OCI-LY3 (cell line): ENCODE measurements at regions not wholly inside any gene's neighbourhood (a gene's known extent, or its start where the extent isn't known, plus 50 kb on each side); places are given as distances from the start of the nearest gene placed in this dataset.
"Not testable (repeated sequence)": the region's sequence is repeated elsewhere in the genome, so short reads cannot be mapped to it uniquely, and the experiment has no call there.

ENCODE experiments used
- H2AFZ ChIP-seq: fragments of 200-600, 300-600 bp; shearing (Covaris generic); 2 replicates; pipeline ENCODE4 v1.6.0; 2014; ENCODE audit warnings: antibody characterized with exemption, low read depth, low read length
- H3K27ac ChIP-seq: fragments of 200-600, 300-600 bp; sonication (generic); 2 replicates; pipeline ENCODE4 v1.5.1; 2014; ENCODE audit warnings: mild to moderate bottlenecking, low read length, moderate library complexity, mixed read lengths
- H3K27me3 ChIP-seq: fragments of 200-600, 300-600 bp; sonication (generic); 2 replicates; pipeline ENCODE4 v1.6.1; 2014; ENCODE audit warnings: low read depth, low read length, mixed read lengths
- H3K36me3 ChIP-seq: fragments of 200-600, 300-600 bp; sonication (generic); replicated peaks from 2 replicates; pipeline ENCODE3; 2014; ENCODE audit warnings: low read depth, low read length, mixed read lengths
- H3K4me1 ChIP-seq: fragments of 300-600, 200-600 bp; sonication (generic); 2 replicates; pipeline ENCODE4 v1.6.1; 2014; ENCODE audit warnings: low read length, mixed read lengths
- H3K4me2 ChIP-seq: fragments of 200-600, 300-600 bp; sonication (generic); 2 replicates; pipeline ENCODE4 v1.6.1; 2014; ENCODE audit warnings: low read length, mixed read lengths
- H3K4me3 ChIP-seq: fragments of 300-600, 200-600 bp; sonication (generic); 2 replicates; pipeline ENCODE4 v1.5.1; 2014; ENCODE audit warnings: antibody characterized with exemption, mild to moderate bottlenecking, low read length, moderate library complexity
- H3K79me2 ChIP-seq: fragments of 300-600, 200-600 bp; shearing (Covaris generic); 2 replicates; pipeline ENCODE4 v1.6.1; 2014; ENCODE audit warnings: mild to moderate bottlenecking, low read length, mixed read lengths
- H3K9ac ChIP-seq: fragments of 300-600, 200-600 bp; shearing (Covaris generic); 2 replicates; pipeline ENCODE4 v1.6.0; 2014; ENCODE audit warnings: mild to moderate bottlenecking, low read length, moderate library complexity
- H3K9me3 ChIP-seq: fragments of 200-600, 300-600 bp; shearing (Covaris generic); 2 replicates; pipeline ENCODE4 v1.6.1; 2014; ENCODE audit warnings: low read length, mixed read lengths; ENCODE audit not compliant: insufficient read depth
- H4K20me1 ChIP-seq: fragments of 200-600, 300-600 bp; sonication (generic); 2 replicates; pipeline ENCODE4 v1.6.1; 2016; ENCODE audit warnings: low read length, mixed read lengths; ENCODE audit not compliant: insufficient read depth
- EZH2phosphoT487 ChIP-seq: fragments of 200-600 bp; shearing (Covaris generic); IDR thresholded peaks from 2 replicates; pipeline ENCODE4 v1.6.1; 2018; ENCODE audit warnings: antibody characterized with exemption, mixed run types, low read depth
- TF ChIP-seq, protein P1 (sequence below): fragments of 200-600, 300-600 bp; sonication (generic); IDR thresholded peaks from 2 replicates; pipeline ENCODE4 v1.5.1; 2014; ENCODE audit warnings: antibody characterized with exemption, low read length, low read depth

GRCh38 chr7:49487830-49488140 lies 285.7 kb upstream of the VWC2 start:
- Histone ChIP-seq H3K9me3 (no peaks in the 10 kb centered on the region), H3K36me3 (no peaks in the 10 kb centered on the region), H3K4me2 (no peak overlapping the region), H3K79me2 (no peaks in the 10 kb centered on the region), H3K27me3 (peaks cover 4% of the 10 kb centered on the region; the same call in 1 of the 2 replicates), H3K4me1 (no peaks in the 10 kb centered on the region), H3K9ac (no peak overlapping the region), H2AFZ (no peak overlapping the region), H4K20me1 (no peaks in the 10 kb centered on the region), H3K27ac (no peak overlapping the region), H3K4me3 (no peak overlapping the region)
- no peak for TF ChIP-seq EZH2phosphoT487
- TF ChIP-seq, protein P1, sequence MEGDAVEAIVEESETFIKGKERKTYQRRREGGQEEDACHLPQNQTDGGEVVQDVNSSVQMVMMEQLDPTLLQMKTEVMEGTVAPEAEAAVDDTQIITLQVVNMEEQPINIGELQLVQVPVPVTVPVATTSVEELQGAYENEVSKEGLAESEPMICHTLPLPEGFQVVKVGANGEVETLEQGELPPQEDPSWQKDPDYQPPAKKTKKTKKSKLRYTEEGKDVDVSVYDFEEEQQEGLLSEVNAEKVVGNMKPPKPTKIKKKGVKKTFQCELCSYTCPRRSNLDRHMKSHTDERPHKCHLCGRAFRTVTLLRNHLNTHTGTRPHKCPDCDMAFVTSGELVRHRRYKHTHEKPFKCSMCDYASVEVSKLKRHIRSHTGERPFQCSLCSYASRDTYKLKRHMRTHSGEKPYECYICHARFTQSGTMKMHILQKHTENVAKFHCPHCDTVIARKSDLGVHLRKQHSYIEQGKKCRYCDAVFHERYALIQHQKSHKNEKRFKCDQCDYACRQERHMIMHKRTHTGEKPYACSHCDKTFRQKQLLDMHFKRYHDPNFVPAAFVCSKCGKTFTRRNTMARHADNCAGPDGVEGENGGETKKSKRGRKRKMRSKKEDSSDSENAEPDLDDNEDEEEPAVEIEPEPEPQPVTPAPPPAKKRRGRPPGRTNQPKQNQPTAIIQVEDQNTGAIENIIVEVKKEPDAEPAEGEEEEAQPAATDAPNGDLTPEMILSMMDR, result no peak

DNA sequence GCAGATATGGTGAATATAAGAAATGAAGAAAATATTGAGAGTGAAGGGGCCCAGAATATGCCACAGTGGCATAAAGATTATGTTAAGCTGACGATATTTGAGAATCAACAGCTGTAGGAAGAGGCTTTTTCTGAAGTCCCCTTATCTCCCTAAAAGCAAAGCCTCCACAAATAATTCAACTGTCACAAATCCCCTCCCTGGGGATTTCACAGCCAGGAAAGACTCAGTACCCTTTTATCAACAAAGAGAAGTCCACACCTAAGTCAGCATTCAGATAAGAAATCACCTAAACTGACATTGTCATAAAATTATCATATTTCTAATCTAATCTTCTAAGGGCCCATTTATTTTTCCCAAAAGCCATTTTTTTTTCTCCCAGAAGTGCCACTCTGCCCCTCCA lies 284.9 kb upstream of the VWC2 start:
- no peak overlapping the region for H3K4me2 ChIP-seq
- H3K4me1 ChIP-seq, result no peaks in the 10 kb centered on the region
- H2AFZ ChIP-seq, result no peak overlapping the region
- peaks cover 4% of the 10 kb centered on the region; the same call in 1 of the 2 replicates for H3K27me3 ChIP-seq
- H3K4me3 ChIP-seq, result no peak overlapping the region
- H3K79me2 ChIP-seq, result no peaks in the 10 kb centered on the region
- no peak overlapping the region for H3K27ac ChIP-seq
- H4K20me1 ChIP-seq, result no peaks in the 10 kb centered on the region
- no peak overlapping the region for H3K9ac ChIP-seq
- H3K36me3 ChIP-seq, result no peaks in the 10 kb centered on the region
- no peak for TF ChIP-seq EZH2phosphoT487
- TF ChIP-seq, protein P1, result no peak
- H3K9me3 ChIP-seq, result no peaks in the 10 kb centered on the region

DNA sequence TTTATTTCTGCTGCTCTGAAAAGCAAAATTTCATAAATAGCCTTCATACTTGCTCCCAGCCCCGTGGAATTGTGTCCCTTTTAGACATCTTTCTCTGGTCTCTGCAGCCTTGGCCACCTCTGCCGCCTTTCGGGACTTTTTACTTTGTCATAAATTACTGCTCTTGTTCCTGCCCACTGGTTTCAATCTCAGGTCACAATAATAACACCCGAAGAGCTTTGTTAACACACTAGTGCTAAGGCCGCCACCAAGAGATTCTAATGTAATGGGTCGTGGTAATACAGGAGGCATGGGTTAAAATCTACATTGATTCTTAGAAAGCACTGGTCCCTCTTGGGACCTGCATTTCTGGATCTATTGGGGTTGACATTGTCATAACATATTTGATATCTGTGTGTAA lies 276.0 kb upstream of the VWC2 start:
- Histone ChIP-seq H3K27ac (no peak overlapping the region), H2AFZ (no peak overlapping the region), H3K4me1 (0 out of 2 replicates have a peak, but pooled peaks cover 3% of the 10 kb centered on the region), H3K4me3 (no peak overlapping the region), H3K79me2 (no peaks in the 10 kb centered on the region), H3K9me3 (no peaks in the 10 kb centered on the region), H3K9ac (no peak overlapping the region), H3K36me3 (no peaks in the 10 kb centered on the region), H3K4me2 (no peak overlapping the region), H4K20me1 (no peaks in the 10 kb centered on the region), H3K27me3 (0 out of 2 replicates have a peak, but pooled peaks cover 3% of the 10 kb centered on the region)
- TF ChIP-seq, protein P1, result no peak

DNA sequence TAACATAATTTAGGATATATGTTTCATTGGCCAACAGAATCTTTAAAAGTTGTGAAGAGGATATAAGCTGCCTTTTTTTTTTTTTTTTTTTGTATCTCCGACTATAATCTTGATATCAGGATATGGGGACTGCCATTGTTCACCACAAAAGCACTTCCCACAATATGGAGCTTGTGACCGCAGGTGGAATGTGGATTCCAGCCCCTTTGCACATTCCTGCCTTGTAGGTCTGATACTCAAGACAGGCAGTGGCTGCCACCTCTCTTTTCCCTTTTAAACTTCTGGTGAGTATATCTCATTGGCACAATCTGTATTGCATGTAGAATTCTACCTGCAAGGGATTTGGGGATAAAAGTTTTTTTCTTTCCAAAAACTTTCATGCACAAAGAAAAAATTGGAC lies 272.7 kb upstream of the VWC2 start:
- TF ChIP-seq EZH2phosphoT487, result no peak
- TF ChIP-seq, protein P1, result no peak
- H4K20me1 ChIP-seq, result no peaks in the 10 kb centered on the region

GRCh38 chr7:49507206-49507605 lies 266.2 kb upstream of the VWC2 start:
- H3K9ac ChIP-seq, H3K27ac ChIP-seq, H3K4me3 ChIP-seq, H3K36me3 ChIP-seq, H3K9me3 ChIP-seq, H4K20me1 ChIP-seq, H2AFZ ChIP-seq, H3K27me3 ChIP-seq, H3K4me1 ChIP-seq, H3K79me2 ChIP-seq, H3K4me2 ChIP-seq: not testable (repeated sequence)

More for the DNA sequence above, 272.7 kb upstream of the VWC2 start:
- no peak overlapping the region for H3K27ac ChIP-seq
- H3K27me3 ChIP-seq, result 0 out of 2 replicates have a peak, but pooled peaks cover 3% of the 10 kb centered on the region
- no peaks in the 10 kb centered on the region for H3K9me3 ChIP-seq
- no peak overlapping the region for H3K4me2 ChIP-seq
- 0 out of 2 replicates have a peak, but pooled peaks cover 3% of the 10 kb centered on the region for H3K4me1 ChIP-seq
- no peak overlapping the region for H3K4me3 ChIP-seq
- H3K9ac ChIP-seq, result no peak overlapping the region
- no peaks in the 10 kb centered on the region for H3K36me3 ChIP-seq
- no peaks in the 10 kb centered on the region for H3K79me2 ChIP-seq
- no peak overlapping the region for H2AFZ ChIP-seq
